Renal pelvis (tissue), 1 donor: ENCODE measurements at regions not wholly inside any gene's neighbourhood (a gene's known extent, or its start where the extent isn't known, plus 50 kb on each side); places are given as distances from the start of the nearest gene placed in this dataset.
A peak's percentile ranks its signal among the peaks of the same experiment; 100 is the strongest.

Source experiments
- DNase-seq: peaks from one replicate; pipeline ENCODE4 v3.0.0-alpha.2; 2013

DNA sequence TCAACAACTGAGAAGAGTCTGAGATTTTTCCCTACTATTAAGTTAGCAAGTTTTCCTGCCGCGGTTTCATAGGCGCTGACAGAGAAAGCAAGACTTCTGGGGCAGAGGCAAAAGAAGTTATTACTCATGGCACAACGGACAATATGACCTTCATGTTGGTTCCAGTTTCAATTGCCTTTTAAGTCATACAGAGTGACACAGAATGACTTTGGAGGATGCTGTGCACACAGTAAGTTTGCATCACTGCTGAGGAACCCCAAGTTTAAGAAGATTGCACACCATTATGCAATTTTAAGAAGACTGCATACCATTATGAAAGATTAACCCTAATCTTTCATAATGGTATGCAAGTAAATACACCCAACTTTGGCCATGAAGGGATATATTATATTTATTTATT, 626.5 kb upstream of the CHORDC1 start:
- DNase-seq: no peak

DNA sequence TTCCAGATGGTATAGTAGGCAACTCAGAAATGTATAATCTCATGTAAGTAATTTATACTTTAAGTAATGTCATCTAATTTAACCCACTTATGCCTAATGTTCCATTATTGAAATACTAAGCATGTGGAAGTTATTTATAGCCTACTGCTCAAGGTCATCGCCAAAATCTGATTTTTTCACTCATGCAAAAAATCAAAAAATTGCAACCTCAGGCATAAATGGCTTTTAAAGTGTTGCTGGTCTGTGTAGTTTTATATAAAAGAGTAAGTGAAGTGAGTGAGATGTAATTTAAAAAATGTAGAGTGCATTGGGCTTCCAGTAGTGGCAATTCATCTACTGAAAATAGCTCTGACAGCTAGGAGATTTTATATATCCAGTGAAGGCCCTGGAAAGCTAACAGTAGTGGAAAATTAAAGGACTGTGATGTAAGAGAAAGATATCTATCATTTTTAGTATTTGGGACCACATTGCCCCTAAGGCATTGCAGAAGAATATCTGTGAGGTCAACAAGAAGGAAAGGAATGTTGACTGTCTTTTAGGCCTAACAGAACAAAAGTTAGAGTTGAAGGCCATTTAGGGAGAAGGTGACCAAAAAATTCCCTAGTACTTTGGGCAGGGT, 624.5 kb upstream of the CHORDC1 start:
- DNase-seq: no peak

DNA sequence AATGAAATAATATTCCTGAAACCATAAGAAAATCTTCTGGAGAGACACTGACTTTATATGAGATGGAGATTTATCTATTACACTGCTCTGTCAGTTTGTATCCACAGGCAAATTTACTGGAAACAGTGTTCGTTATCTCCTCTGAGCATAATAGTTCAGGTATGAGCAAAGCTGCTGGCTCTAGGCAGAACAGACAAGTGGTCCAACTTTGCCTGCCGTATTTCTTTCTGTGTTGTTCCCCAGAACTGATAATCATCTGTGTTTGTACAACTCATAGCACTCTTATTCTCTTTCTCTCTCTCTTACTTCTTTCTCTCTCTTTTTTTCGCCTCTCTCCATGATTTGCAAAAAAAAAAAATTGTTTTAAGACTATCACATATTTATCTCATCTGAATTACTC, 623.8 kb upstream of the CHORDC1 start:
- no peak for DNase-seq

DNA sequence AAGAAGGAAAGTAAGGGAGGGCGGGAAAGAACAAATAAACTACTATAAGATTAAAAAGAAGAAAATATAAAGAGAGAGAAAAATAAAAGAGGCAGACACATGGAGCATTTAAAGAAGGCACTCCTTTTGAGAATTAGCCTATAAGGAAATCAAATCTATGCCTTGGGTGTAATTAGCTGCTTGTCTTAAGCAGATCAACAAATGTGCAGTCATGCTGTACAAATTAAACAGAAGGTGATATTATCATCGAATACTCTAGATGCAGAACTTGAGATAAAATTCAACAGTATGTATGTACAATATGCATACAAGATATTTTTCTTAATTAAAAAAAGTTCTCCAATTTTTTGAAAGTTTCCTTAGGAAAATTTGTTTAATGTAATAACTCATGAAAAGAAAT, 623.0 kb upstream of the CHORDC1 start:
- DNase-seq: no peak

DNA sequence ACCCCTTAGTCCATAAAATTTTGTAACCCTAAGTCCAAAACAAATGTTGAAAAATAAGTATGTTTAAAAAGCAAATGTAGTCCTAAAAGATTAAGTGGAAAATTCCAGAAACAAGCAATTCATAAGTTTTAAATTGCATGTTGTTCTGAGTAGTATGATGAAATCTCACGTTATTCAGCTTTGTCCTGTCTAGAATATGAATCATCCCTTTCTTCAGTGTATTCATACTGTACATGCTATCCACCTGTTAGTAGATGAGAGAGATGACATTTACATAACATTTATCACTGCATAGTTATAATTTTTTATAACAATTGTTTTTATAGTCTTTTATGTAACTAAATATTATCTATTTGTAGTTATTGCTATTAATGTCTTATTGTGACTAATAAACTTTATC, 622.3 kb upstream of the CHORDC1 start:
- DNase-seq: no peak

DNA sequence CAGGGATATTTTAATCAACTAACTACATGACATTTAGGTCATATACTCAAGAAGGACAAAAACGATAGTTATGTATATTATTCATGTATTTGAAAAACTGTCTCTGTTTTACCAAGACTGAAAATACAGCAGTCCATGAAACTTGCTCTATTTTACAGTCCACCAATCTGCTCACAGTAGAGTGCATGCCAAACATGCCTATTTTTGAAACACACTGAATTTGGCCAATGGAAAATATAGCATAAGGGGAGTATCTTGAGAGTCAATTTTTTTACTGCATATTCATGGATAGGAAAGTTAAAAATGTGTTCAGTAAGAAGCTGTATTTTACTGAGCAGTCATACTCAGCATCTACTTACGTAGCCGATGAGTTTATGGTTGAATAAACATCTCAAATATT, 621.2 kb upstream of the CHORDC1 start:
- DNase-seq: no peak

DNA sequence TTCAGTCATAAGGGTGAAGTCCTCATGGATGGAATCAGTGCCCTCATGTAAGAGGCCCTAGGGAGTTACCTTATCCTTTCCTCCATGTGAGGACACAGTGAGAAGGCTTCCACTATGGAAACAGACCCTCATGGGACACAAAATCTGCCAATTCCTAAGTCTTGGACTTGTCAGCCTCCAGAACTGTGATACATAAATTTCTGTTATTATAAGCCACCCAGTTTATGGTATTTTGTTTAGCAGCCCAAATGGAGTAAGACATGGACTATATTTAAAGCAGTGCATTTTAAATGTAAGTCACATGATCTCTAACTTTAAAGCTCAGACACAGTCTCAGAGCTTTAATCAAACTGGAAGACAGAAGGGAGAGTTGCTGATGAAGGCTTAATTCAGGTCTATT, 619.8 kb upstream of the CHORDC1 start:
- DNase-seq: no peak

DNA sequence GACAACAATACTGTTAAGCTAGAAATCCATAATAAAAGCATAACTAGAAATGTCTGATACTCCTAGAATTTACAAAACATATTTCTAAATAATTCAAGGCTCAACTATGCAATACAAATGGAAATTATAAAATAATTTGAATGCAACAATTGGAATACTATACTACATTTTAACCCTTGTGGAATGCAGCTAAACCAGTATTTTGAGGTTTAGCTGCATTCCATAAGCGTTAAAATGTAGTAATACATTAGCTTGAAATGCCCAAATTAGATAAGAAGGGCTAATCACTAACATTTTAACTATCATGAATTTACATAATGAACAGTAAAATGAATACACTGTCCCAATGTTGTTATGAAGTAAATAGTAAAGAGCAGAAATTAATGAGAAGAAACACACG, 617.2 kb upstream of the CHORDC1 start:
- peak; percentile 9 for DNase-seq

DNA sequence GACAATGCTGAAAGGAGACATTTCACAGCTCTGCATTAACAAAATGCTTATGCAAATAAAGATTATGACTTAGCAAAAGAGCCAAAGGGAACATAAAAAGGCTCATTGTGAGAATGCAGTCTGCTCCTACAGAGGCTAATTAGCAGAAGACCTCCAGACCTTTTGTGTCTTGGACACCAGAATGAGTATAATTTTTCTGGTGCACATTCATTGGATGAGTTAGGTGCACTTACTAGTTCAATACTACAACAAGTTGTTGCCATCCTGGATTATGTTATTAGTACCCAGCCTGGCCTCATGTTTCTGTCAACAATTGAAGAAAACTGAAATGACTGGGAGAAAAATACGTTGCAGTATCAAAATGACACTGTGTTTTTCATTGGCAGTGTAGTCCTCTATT, 613.2 kb upstream of the CHORDC1 start:
- DNase-seq: no peak

DNA sequence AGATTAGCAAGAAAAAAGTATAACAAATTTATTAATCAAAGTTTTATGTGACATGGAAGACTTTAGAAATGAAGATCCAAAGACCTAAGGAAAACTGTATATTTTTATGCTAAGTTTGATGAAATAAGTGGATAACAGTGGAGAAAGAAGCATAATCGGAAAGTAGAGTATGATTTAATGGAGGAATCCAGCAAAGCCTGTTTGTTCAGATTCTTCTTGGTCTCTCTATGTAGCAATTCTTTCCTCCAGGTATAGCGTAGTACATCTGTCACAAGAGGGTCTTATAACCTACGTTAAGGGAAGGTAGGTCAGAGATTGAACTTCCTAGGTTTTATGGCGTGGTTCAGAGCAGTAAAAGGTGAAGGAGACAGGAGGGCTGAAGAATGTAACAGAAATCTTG, 600.6 kb upstream of the CHORDC1 start:
- no peak for DNase-seq

DNA sequence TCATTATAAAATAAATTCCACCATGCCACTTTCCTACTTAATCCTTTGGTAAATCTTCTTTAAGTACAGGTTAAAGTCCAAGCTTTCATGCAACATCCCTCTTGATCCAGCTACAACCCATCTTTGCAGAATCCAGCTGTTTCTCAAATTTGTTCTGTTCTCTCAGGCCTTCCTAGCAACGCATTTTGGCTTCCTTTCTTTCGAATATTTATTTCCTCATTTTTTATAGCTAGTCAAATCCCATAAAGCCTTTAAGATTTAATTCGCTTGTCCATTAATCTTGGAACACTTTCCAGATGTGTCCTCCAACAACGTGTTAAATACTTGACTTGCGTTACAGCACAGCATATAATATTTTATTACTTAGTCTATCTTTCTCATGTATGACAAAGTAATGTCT, 600.1 kb upstream of the CHORDC1 start:
- peak; percentile 54 for DNase-seq

DNA sequence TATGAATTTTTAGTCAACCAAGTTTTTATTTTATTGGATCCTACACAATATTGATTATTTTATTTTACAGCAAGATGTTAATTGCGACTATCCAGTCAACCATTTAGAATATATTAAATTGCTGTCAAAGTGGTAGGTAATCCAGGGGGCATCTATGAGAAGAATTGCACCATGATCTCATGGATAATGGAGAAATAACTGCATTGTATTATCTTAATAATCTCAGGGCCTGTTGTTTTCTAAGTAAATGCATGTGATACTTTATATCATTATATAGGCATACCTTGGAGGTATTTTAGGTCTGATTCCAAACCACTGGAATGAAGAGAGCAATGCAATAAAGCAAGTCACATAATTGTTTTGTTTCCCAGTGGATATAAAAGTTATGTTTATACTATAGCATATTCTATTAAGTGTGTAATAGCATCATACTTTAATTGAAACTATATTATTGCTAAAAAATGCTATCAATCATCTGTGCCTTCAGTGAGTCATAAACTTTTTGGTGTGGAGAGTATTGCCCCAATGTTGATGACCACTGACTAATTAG, 595.4 kb upstream of the CHORDC1 start:
- no peak for DNase-seq

DNA sequence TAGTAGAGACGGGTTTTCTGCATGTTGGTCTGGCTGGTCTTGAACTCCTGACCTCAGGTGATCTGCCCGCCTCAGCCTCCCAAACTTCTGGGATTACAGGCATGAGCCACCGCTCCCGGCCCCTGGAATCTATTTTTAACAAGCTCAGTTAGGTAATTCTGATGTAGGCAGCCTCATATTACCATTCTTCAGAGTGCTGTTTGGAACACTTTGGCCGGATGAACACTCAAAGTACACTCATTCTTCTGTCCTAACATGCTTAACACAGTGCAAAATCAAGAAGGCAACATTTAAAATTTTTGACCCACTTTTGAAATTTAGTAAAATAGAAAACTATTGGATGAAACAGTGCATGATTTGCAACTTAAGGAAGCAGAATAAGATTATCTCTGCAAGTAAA, 586.7 kb upstream of the CHORDC1 start:
- no peak for DNase-seq

DNA sequence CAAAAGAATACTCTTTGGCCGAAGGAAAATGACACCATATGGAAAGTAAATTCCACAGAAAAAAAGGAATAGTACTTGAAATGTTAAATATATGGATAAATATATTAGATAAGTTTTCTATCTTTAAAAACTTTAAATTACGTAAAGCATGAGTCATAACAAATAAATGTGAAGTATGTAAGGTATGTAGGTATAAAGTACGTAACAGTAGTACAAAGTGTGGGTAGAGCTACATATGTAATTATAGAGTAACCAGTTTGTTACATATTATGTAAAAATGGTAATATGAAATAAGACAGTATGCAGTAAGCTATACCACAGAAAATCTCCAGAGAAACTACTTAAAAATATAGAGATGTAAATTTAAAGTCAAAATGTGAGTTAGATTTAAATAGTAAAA, 582.3 kb upstream of the CHORDC1 start:
- no peak for DNase-seq

DNA sequence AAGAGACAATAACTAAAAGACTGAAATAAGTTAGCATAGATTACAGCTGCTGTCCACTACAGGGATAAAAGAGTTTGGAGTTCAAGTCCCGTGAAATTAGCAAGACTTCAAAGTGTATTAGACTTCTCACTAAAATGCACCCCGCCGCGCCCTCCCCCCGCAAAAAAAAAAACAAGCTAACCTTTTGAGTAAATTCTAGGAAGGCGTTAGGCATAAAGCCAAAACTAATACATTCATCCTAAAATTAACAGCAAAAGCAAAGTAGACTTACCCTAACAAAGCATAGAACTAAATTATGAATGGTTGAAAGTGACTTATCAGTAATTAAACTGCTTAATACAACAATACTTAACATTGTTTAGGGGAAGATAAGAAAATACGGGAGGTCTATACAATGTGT, 581.0 kb upstream of the CHORDC1 start:
- no peak for DNase-seq

DNA sequence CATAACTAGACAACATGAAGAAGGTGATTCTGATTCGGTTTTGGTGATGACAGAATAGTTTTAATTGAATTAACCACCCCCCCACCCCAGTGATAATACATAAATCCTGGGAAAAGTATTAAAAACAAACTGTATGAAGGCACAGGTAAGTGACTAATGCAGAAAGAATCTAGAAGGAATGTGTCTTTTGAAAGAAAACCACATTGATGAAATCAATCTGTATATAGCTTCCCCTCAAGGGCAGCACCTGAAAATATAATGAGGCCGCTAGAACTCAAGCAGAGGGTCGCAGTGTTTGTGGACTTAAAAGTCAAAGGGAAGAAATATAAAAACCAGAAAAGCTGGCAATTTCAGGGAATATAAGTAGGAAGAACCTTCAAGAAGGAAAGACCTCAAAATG, 580.5 kb upstream of the CHORDC1 start:
- DNase-seq: no peak

DNA sequence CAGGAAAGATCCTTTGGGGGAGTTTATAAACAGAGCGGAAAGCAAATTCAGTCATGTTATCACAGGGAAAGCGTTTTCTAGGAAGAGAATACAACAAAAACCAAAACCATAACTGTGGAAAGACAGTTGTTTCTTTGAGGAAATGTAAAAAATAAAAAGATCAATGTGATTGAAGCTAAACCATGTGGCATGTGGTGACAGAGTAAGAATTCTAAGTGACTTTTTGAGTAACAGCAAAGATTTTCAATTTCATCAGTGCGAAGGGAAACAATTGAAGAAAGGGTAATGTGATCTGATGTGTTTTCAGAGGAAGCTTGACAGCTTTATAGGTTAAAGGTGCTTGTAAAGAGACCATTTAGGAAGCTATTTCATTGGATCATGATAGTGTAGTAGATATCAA, 575.9 kb upstream of the CHORDC1 start:
- no peak for DNase-seq

DNA sequence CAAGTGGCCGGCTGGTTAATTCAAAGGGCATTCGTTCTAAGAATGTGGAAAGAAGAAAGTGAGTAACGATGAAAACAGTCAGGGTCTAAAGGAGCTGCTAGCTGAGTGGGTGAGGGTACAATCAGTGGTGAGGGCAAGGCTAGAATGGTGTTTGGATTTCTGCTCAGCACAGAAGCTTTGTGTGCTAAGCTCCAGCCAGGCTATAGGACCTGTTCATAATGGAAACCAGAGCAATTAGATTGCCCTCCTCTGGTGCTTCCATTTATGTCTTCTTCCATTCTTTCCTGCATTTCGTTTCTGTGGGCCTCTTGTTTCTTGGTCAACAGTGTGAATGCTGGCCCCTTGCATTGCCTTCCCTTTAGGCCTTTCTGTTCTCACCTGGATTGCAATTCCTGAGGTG, 572.9 kb upstream of the CHORDC1 start:
- DNase-seq: no peak

DNA sequence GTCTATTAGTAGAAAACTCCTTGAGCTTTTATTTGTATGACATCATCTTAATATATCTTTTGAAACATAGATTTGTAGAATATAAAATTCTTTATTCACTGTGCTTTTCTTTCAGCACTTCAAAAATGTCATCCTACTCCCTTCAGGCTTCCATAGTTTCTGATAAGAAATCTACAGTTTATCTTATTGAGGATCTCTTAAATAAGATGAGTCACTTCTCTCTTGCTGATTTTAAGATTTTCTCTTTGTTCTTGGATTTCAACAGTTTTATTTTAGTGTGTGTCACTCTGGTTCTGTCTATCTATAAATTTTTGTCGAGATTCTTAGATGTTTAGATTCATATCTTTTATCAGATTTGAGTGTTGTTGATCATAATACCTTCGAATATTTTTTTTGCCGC, 566.1 kb upstream of the CHORDC1 start:
- DNase-seq: no peak

DNA sequence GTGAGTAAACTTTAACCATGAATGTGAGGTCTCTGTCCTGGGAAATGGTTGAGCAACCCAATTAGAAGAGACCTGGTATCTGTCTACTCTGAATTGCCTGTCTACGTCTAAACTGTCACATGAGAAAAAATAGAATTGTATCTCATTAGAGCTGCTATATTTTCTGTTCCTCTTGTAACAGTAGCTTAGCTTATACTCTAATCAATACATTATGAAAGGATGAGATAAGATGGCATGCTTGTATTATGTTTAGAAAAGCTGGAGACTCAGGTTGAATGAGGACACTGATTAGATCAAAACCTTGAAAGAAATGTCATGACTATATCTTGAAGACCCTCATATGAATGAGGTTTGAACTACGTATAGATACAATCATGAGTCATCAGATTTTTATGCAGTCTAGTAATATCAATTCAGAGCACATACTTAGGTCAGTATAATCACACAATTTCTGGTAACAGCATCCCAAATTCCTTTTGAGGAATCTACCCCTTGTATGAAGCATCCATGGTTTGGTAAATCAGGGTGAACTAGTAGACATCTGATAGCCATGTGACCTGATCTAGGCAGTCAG, 561.5 kb upstream of the CHORDC1 start:
- DNase-seq: no peak

DNA sequence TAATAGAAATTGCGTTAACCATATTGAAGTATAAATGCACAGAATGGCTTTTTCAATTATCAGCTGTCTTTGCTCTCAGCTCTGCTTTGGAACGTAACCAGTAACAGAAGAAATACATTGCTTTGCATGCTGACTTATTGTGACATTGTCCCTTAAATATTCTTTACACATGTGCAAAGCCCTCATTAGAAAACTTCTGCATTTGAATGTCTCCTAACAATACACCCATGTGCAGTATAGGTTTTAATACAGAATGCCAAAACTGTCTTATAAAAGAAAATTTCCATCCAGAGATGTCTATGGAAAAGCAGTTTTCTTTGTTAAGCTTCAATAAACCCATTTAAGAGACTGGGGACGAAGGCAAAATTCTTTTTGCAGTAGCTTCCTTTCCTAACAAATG, 560.3 kb upstream of the CHORDC1 start:
- no peak for DNase-seq

DNA sequence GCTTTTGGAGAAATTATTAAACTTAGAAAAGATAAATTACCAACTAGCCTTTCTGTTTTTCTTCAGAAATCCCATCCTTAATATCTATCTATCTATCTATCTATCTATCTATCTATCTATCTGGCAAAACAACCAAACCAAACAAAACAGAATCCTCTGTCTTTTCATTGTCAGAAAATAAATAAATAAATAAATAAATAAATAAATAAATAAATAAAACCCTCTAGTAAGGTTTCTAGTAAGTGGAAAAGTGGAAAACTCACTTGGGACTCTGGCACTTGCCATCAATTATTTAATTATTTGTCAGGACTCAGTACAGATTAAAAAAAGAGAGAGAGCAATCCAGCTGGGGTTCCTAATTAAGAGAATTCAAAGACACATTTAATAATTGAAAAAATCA, 556.2 kb upstream of the CHORDC1 start:
- DNase-seq: no peak

DNA sequence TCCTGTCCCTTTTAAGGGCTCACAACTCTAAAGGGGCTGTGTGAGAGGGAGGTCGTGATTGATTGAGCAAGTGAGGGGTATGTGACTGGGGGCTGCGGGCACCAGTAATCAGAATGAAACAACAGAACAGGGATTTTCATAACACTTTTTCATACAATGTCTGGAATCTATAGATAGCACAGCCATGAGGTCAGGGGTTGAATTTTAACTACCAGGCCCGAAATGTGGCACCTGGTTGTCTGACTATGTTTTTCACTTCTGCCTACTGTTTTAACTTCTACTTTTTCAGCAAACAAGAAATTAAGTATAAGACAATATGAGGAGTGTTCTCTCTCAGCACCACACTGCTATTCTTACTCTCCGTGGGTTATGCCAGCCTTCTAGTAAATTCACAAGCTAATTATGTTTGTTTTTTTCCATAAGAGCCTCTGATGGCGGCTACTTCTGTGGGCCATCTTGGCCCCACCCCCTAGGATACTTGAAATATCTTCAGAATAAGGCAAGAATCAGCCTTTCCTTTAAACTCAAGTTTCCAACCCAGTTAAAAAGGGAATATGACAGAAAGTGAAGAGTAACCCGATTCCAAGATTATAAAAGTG, 552.8 kb upstream of the CHORDC1 start:
- no peak for DNase-seq
